H1 (cell line): ENCODE measurements at regions not wholly inside any gene's neighbourhood (a gene's known extent, or its start where the extent isn't known, plus 50 kb on each side); places are given as distances from the start of the nearest gene placed in this dataset.

Source experiments
- CTCF ChIA-PET: fragments of 300-600 bp; sonication (Branson Sonifier 250); formaldehyde crosslinking; loops from one replicate; lab custom pipeline; 2021; ENCODE audit not compliant: partially characterized antibody; lab: Charles Lee
- POLR2A ChIA-PET: fragments of 300-600 bp; sonication (Branson Sonifier 250); formaldehyde crosslinking; loops from one replicate; lab custom pipeline; 2021; ENCODE audit warnings: inconsistent platforms; ENCODE audit not compliant: partially characterized antibody; lab: Charles Lee
- DNase-seq, 2 experiments: peaks; one replicate each; pipeline versions ENCODE4 v3.0.0 to v3.0.0-alpha.2; 2010 to 2022; ENCODE audit warnings: low spot score in 2 of 2, low read depth in 1 of 2, mixed read lengths in 1 of 2
- FAIRE-seq: peaks from 2 replicates; lab custom pipeline; 2011; peaks lifted over from hg19 to GRCh38; lab: Jason Lieb, UNC
- H2AFZ ChIP-seq: 2 replicates; pipeline ENCODE4 v1.8.1; 2012; ENCODE audit warnings: low read length, inconsistent platforms
- H2AK5ac ChIP-seq: 2 replicates; pipeline ENCODE4 v1.6.1; 2013; ENCODE audit warnings: low read depth, low read length
- H2BK120ac ChIP-seq: replicated peaks from 2 replicates; pipeline ENCODE3; 2013; ENCODE audit warnings: low read depth, low read length, inconsistent platforms
- H2BK12ac ChIP-seq: 2 replicates; pipeline ENCODE4 v1.6.1; 2013; ENCODE audit warnings: low read depth, low read length
- H2BK15ac ChIP-seq: 2 replicates; pipeline ENCODE4 v1.6.1; 2013; ENCODE audit warnings: low read length
- H2BK20ac ChIP-seq: 2 replicates; pipeline ENCODE4 v1.6.1; 2013; ENCODE audit warnings: low read length
- H2BK5ac ChIP-seq: 2 replicates; pipeline ENCODE4 v1.6.1; 2013; ENCODE audit warnings: low read depth, low read length
- H3K14ac ChIP-seq: 2 replicates; pipeline ENCODE4 v1.6.1; 2013; ENCODE audit warnings: inconsistent platforms; ENCODE audit not compliant: insufficient read length
- H3K18ac ChIP-seq: 2 replicates; pipeline ENCODE4 v1.6.1; 2013; ENCODE audit warnings: low read length; ENCODE audit errors: extremely low read depth
- H3K23ac ChIP-seq: 2 replicates; pipeline ENCODE4 v1.6.1; 2013; ENCODE audit warnings: inconsistent platforms; ENCODE audit not compliant: insufficient read length
- H3K23me2 ChIP-seq: 2 replicates; pipeline ENCODE4 v1.6.1; 2013; ENCODE audit warnings: low read depth, low read length
- H3K27ac ChIP-seq: 2 replicates; pipeline ENCODE4 v1.6.1; 2011; ENCODE audit warnings: low read depth, low read length, inconsistent platforms
- H3K27me3 ChIP-seq, 4 experiments: replicated peaks in 1 of 4; 1 replicate in 1 of 4; 2 replicates in 3 of 4; pipeline versions ENCODE4 v1.6.1 to v1.8.1; 2011 to 2013; ENCODE audit warnings: low read length in 3 of 4, mild to moderate bottlenecking in 3 of 4, inconsistent platforms in 2 of 4, mixed read lengths in 2 of 4, moderate library complexity in 1 of 4; ENCODE audit not compliant: control insufficient read depth in 3 of 4, insufficient read depth in 3 of 4; ENCODE audit errors: extremely low read depth in 1 of 4
- H3K36me3 ChIP-seq, 4 experiments: 2 replicates each; pipeline versions ENCODE4 v1.6.1 to v1.8.1; 2011 to 2013; ENCODE audit warnings: mild to moderate bottlenecking in 4 of 4, low read length in 3 of 4, moderate library complexity in 2 of 4, control low read depth in 1 of 4, inconsistent platforms in 1 of 4; ENCODE audit not compliant: insufficient read depth in 4 of 4, control insufficient read depth in 2 of 4
- H3K4ac ChIP-seq: replicated peaks from 2 replicates; pipeline ENCODE3; 2013; ENCODE audit warnings: low read length, low read depth, mixed read lengths, inconsistent platforms; ENCODE audit not compliant: insufficient read length
- H3K4me1 ChIP-seq, 4 experiments: replicated peaks in 1 of 4; 1 replicate in 1 of 4; 2 replicates in 3 of 4; pipeline versions ENCODE4 v1.6.1 to v1.8.1; 2011 to 2013; ENCODE audit warnings: low read length in 3 of 4, inconsistent platforms in 2 of 4, mixed read lengths in 1 of 4; ENCODE audit not compliant: insufficient read depth in 4 of 4, control insufficient read depth in 3 of 4
- H3K4me2 ChIP-seq, 2 experiments: 2 replicates each; pipeline versions ENCODE4 v1.6.1 to v1.8.1; 2011 to 2013; ENCODE audit warnings: low read depth in 2 of 2, low read length in 2 of 2, control low read depth in 1 of 2, inconsistent platforms in 1 of 2, mild to moderate bottlenecking in 1 of 2; ENCODE audit not compliant: insufficient read depth in 1 of 2
- H3K4me3 ChIP-seq, 4 experiments: fragments of 200-600, 300-600 bp in 1 of 4; sonication (generic), shearing (Covaris generic), sonication (Bioruptor Twin) in 1 of 4; 2 replicates each; pipeline versions ENCODE4 v1.5.1 to v1.8.1; 2011 to 2016; ENCODE audit warnings: low read length in 4 of 4, low read depth in 3 of 4, control low read depth in 2 of 4, inconsistent platforms in 2 of 4, mild to moderate bottlenecking in 2 of 4, mixed read lengths in 1 of 4, moderate library complexity in 1 of 4; ENCODE audit not compliant: insufficient read depth in 2 of 4; ENCODE audit errors: extremely low read depth in 1 of 4
- H3K56ac ChIP-seq: replicated peaks from 2 replicates; pipeline ENCODE3; 2013; ENCODE audit warnings: low read depth, mild to moderate bottlenecking, mixed read lengths, low read length, inconsistent platforms; ENCODE audit not compliant: insufficient read length
- H3K79me1 ChIP-seq: 2 replicates; pipeline ENCODE4 v1.6.1; 2013; ENCODE audit warnings: low read depth, low read length, control low read depth
- H3K79me2 ChIP-seq, 2 experiments: 2 replicates each; pipeline versions ENCODE4 v1.6.1 to v1.8.1; 2012 to 2013; ENCODE audit warnings: low read length in 2 of 2, mild to moderate bottlenecking in 2 of 2, inconsistent platforms in 1 of 2; ENCODE audit not compliant: insufficient read depth in 2 of 2, control insufficient read depth in 1 of 2
- H3K9ac ChIP-seq, 4 experiments: replicated peaks in 1 of 4; 1 replicate in 1 of 4; 2 replicates in 3 of 4; pipeline versions ENCODE4 v1.6.1 to v1.8.1; 2011 to 2013; ENCODE audit warnings: low read depth in 3 of 4, low read length in 3 of 4, control low read depth in 2 of 4, mild to moderate bottlenecking in 2 of 4, moderate library complexity in 2 of 4, inconsistent platforms in 1 of 4; ENCODE audit errors: extremely low read depth in 1 of 4
- H3K9me3 ChIP-seq, 2 experiments: 2 replicates each; pipeline versions ENCODE4 v1.6.1 to v1.8.1; 2012 to 2013; ENCODE audit warnings: mild to moderate bottlenecking in 2 of 2, moderate library complexity in 2 of 2, control low read depth in 1 of 2, inconsistent platforms in 1 of 2, low read depth in 1 of 2, low read length in 1 of 2, mixed read lengths in 1 of 2; ENCODE audit not compliant: insufficient read depth in 2 of 2
- H4K20me1 ChIP-seq, 2 experiments: replicated peaks in 1 of 2; 2 replicates each; pipeline versions ENCODE3 to v1.8.1; 2011 to 2013; ENCODE audit warnings: inconsistent platforms in 2 of 2, low read length in 2 of 2, mild to moderate bottlenecking in 1 of 2; ENCODE audit not compliant: insufficient read depth in 2 of 2, control insufficient read depth in 1 of 2
- H4K5ac ChIP-seq: 2 replicates; pipeline ENCODE4 v1.6.1; 2013; ENCODE audit warnings: low read length, low read depth, mixed read lengths, inconsistent platforms; ENCODE audit not compliant: insufficient read length
- H4K8ac ChIP-seq: 2 replicates; pipeline ENCODE4 v1.8.0; 2013; ENCODE audit warnings: mild to moderate bottlenecking, moderate library complexity, low read length, inconsistent platforms; ENCODE audit not compliant: insufficient read depth; ENCODE audit errors: extremely low read depth
- H4K91ac ChIP-seq: replicated peaks from 2 replicates; pipeline ENCODE3; 2013; ENCODE audit warnings: low read length, mixed read lengths, inconsistent platforms; ENCODE audit not compliant: insufficient read length
- ASH2L ChIP-seq: fragments of 200-600, 300-600 bp; sonication (generic); IDR thresholded peaks from one replicate; pipeline ENCODE4 v1.7.1; 2017; ENCODE audit warnings: low read length
- BCL11A ChIP-seq, 2 experiments: IDR thresholded peaks; one replicate each; pipeline ENCODE4 v1.6.1; 2011; ENCODE audit warnings: low read depth in 2 of 2, low read length in 2 of 2, mild to moderate bottlenecking in 2 of 2
- EP300 ChIP-seq, 2 experiments: IDR thresholded peaks; 1 replicate in 1 of 2; 2 replicates in 1 of 2; pipeline ENCODE4 v1.6.1; 2011 to 2012; ENCODE audit warnings: low read depth in 2 of 2, low read length in 2 of 2, mild to moderate bottlenecking in 2 of 2, borderline replicate concordance in 1 of 2, inconsistent platforms in 1 of 2, moderate library complexity in 1 of 2
- RXRA ChIP-seq: IDR thresholded peaks from 2 replicates; pipeline ENCODE4 v1.6.1; 2011; ENCODE audit warnings: low read depth, mild to moderate bottlenecking, low read length, moderate library complexity; ENCODE audit not compliant: insufficient read depth
- WGBS, 2 experiments: shearing (Covaris generic) in 1 of 2; methylation state at CpG; one replicate each; pipeline versions ENCODE4 v1.1.6 to v1.1.7; 2013 to 2015; ENCODE audit warnings: low lambda C conversion rate in 2 of 2, mixed read lengths in 2 of 2, inconsistent platforms in 1 of 2, low coverage in 1 of 2, missing lambda C conversion rate in 1 of 2; ENCODE audit not compliant: insufficient replicate concordance in 2 of 2, insufficient coverage in 1 of 2, insufficient read length in 1 of 2; ENCODE audit errors: extremely low coverage in 1 of 2, missing lambda C conversion rate in 1 of 2; 5-methylcytosine and 5-hydroxymethylcytosine counted together

- no peaks in the 10 kb centered on the region for H3K36me3 ChIP-seq
- no peak for DNase-seq
- 94% methylated on average over 3 of the region's 3 CpGs; no CpG with 5 or more reads in 1 of the 2 experiments for WGBS, 2 experiments
- no peak overlapping the region for H3K23ac ChIP-seq
- no peaks in the 10 kb centered on the region for H4K20me1 ChIP-seq
- no peak overlapping the region for H2BK12ac ChIP-seq
- no peak overlapping the region for H2BK120ac ChIP-seq
- no peak overlapping the region for H2BK20ac ChIP-seq
- H2AFZ ChIP-seq: no peak overlapping the region
- no peaks in the 10 kb centered on the region for H3K79me1 ChIP-seq
- no peak overlapping the region for H4K5ac ChIP-seq
- H3K23me2 ChIP-seq: no peaks in the 10 kb centered on the region
- H3K14ac ChIP-seq: no peak overlapping the region
- no peak overlapping the region for H2AK5ac ChIP-seq
- H4K8ac ChIP-seq: no peak overlapping the region
- no peak overlapping the region for H3K4ac ChIP-seq
- no peaks in the 10 kb centered on the region for H3K27me3 ChIP-seq
- TF ChIP-seq ASH2L (no peak), RXRA (no peak), EP300 (IDR thresholded peaks at IDR 0.05; ENCODE audit: borderline replicate concordance in 1 of 2, low read depth in 2 of 2, low read length in 2 of 2) (no peak), BCL11A (IDR thresholded peaks at IDR 0.05; ENCODE audit: low read depth in 2 of 2, low read length in 2 of 2) (no peak)
- TF ChIP-seq, all 59 proteins: peak for 0
- no peaks in the 10 kb centered on the region for H3K79me2 ChIP-seq
- H3K18ac ChIP-seq: no peak overlapping the region
- H2BK5ac ChIP-seq: no peak overlapping the region
- no peak overlapping the region for H3K27ac ChIP-seq
- H3K9ac ChIP-seq: no peak overlapping the region
- POLR2A ChIA-PET: no interaction called here
- no peak overlapping the region for H3K56ac ChIP-seq
- no peaks in the 10 kb centered on the region for H3K4me1 ChIP-seq
- H4K91ac ChIP-seq: no peak overlapping the region
- H3K4me2 ChIP-seq: no peak overlapping the region
- FAIRE-seq: no peak
- H2BK15ac ChIP-seq: no peak overlapping the region
- CTCF ChIA-PET: no interaction called here
- H3K9me3 ChIP-seq: no peaks in the 10 kb centered on the region
- H3K4me3 ChIP-seq: no peak overlapping the region
Measured at GRCh38 chr2:198811198-198811597, 646.5 kb downstream of the SATB2 start.
